Neural cell (in vitro differentiated cells): ENCODE measurements at regions not wholly inside any gene's neighbourhood (a gene's known extent, or its start where the extent isn't known, plus 50 kb on each side); places are given as distances from the start of the nearest gene placed in this dataset.

Experiments used
- H2AFZ ChIP-seq: fragments of 200-600, 300-800 bp; sonication (generic), shearing (Covaris generic); 2 replicates; pipeline ENCODE4 v1.6.0; 2014; ENCODE audit warnings: low read depth, mild to moderate bottlenecking, antibody characterized with exemption, low read length, moderate library complexity
- H3F3A ChIP-seq: fragments of 200-600 bp; shearing (Covaris generic); 2 replicates; pipeline ENCODE4 v1.6.1; 2016; ENCODE audit warnings: mild to moderate bottlenecking, moderate library complexity, mixed read lengths, antibody characterized with exemption, low read length; ENCODE audit not compliant: insufficient read depth, poor library complexity, severe bottlenecking
- H3K27ac ChIP-seq: fragments of 200-600, 300-800 bp; sonication (generic), shearing (Covaris generic); 2 replicates; pipeline ENCODE4 v1.5.1; 2014; ENCODE audit warnings: mild to moderate bottlenecking, low read length, moderate library complexity
- H3K27me3 ChIP-seq: fragments of 300-800, 200-600 bp; sonication (generic), shearing (Covaris generic); 2 replicates; pipeline ENCODE4 v1.6.0; 2014; ENCODE audit warnings: mild to moderate bottlenecking, low read depth, low read length, moderate library complexity; ENCODE audit not compliant: insufficient read depth
- H3K36me3 ChIP-seq: fragments of 300-800, 200-600 bp; sonication (generic), shearing (Covaris generic); 2 replicates; pipeline ENCODE4 v1.5.1; 2014; ENCODE audit warnings: mild to moderate bottlenecking, antibody characterized with exemption, low read length, moderate library complexity; ENCODE audit not compliant: insufficient read depth
- H3K4me2 ChIP-seq: fragments of 300-800, 200-600 bp; sonication (generic), shearing (Covaris generic); 2 replicates; pipeline ENCODE4 v1.6.0; 2014; ENCODE audit warnings: mild to moderate bottlenecking, low read length
- H3K4me3 ChIP-seq: fragments of 300-800, 200-600 bp; sonication (generic), shearing (Covaris generic); 2 replicates; pipeline ENCODE4 v1.5.1; 2014; ENCODE audit warnings: mild to moderate bottlenecking, low read length, moderate library complexity
- H3K79me2 ChIP-seq: fragments of 200-600 bp; shearing (Covaris generic); replicated peaks from 2 replicates; pipeline ENCODE4 v1.6.0; 2014; ENCODE audit warnings: mild to moderate bottlenecking, low read length, moderate library complexity; ENCODE audit not compliant: insufficient read depth
- H3K9ac ChIP-seq: fragments of 300-800, 200-600 bp; sonication (generic), shearing (Covaris generic); 2 replicates; pipeline ENCODE4 v1.6.1; 2016; ENCODE audit warnings: mild to moderate bottlenecking, low read length, mixed read lengths
- H3K9me2 ChIP-seq: fragments of 200-600 bp; shearing (Covaris generic); 2 replicates; pipeline ENCODE4 v1.6.1; 2016; ENCODE audit warnings: mild to moderate bottlenecking, low read length, mixed read lengths; ENCODE audit not compliant: insufficient read depth
- H3K9me3 ChIP-seq: fragments of 200-600, 300-800 bp; sonication (generic), shearing (Covaris generic); 2 replicates; pipeline ENCODE4 v1.6.1; 2016; ENCODE audit warnings: mild to moderate bottlenecking, mixed run types, low read length, moderate library complexity, mixed read lengths
- H4K20me1 ChIP-seq: fragments of 200-600 bp; shearing (Covaris generic); 2 replicates; pipeline ENCODE4 v1.6.1; 2016; ENCODE audit warnings: mild to moderate bottlenecking, mixed run types; ENCODE audit not compliant: insufficient read depth
- EP300 ChIP-seq: fragments of 450-650 bp; conservative IDR thresholded peaks from 2 replicates; pipeline ENCODE4 v1.6.1; 2014; ENCODE audit warnings: antibody characterized with exemption, mild to moderate bottlenecking, moderate library complexity; ENCODE audit not compliant: poor library complexity, severe bottlenecking
- EZH2 ChIP-seq: fragments of 200-600, 300-800 bp; shearing (Covaris generic), sonication (generic); IDR thresholded peaks from 2 replicates; pipeline ENCODE4 v1.6.1; 2014; ENCODE audit warnings: antibody characterized with exemption, low read length, borderline replicate concordance, mild to moderate bottlenecking; ENCODE audit not compliant: insufficient read depth, poor library complexity, severe bottlenecking
- MXI1 ChIP-seq: fragments of 450-650 bp; conservative IDR thresholded peaks from 2 replicates; pipeline ENCODE4 v1.6.1; 2014; ENCODE audit warnings: antibody characterized with exemption, mild to moderate bottlenecking; ENCODE audit not compliant: poor library complexity, severe bottlenecking
- POLR2AphosphoS5 ChIP-seq: IDR thresholded peaks from 2 replicates; pipeline ENCODE4 v1.6.1; 2012
- RAD21 ChIP-seq: fragments of 450-650 bp; conservative IDR thresholded peaks from 2 replicates; pipeline ENCODE4 v1.6.1; 2014; ENCODE audit warnings: antibody characterized with exemption, mild to moderate bottlenecking, moderate library complexity
- REST ChIP-seq: IDR thresholded peaks from 2 replicates; pipeline ENCODE4 v1.6.1; 2012; ENCODE audit warnings: borderline replicate concordance
- SMC3 ChIP-seq: fragments of 450-650 bp; conservative IDR thresholded peaks from 2 replicates; pipeline ENCODE4 v1.6.1; 2014; ENCODE audit warnings: antibody characterized with exemption, mild to moderate bottlenecking, moderate library complexity; ENCODE audit not compliant: poor library complexity
- TAF1 ChIP-seq: IDR thresholded peaks from 2 replicates; pipeline ENCODE4 v1.6.1; 2012; ENCODE audit warnings: low read depth
- TF ChIP-seq, protein P1 (sequence below): fragments of 450-650 bp; IDR thresholded peaks from 2 replicates; pipeline ENCODE4 v1.5.1; 2014; ENCODE audit warnings: antibody characterized with exemption, mild to moderate bottlenecking, moderate library complexity; ENCODE audit not compliant: poor library complexity, severe bottlenecking

DNA sequence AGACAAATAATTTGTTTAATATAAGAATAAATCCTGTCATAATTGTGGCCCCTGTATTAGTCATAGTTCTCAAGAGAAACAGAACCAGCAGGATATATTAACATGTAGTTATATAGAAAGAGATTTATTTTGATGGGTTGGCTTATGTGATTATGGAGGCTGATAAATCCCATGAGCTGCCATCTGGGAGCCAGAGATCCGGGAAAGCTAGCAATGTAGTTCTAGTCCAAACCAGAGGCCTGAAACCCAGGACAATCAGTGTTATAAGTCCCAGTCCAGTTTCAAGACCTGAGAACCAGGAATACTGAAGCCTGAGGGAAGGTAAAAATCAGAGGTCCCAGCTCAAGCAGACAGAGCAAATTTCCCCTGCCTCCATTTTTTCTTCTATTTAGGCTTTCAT, 435.8 kb downstream of the RPL10L start:
- Histone ChIP-seq H3K9me2 (no peaks in the 10 kb centered on the region), H3K9me3 (no peaks in the 10 kb centered on the region), H3K9ac (no peak overlapping the region), H3K27ac (no peak overlapping the region), H3K4me3 (no peak overlapping the region), H3K27me3 (no peaks in the 10 kb centered on the region), H3K36me3 (no peaks in the 10 kb centered on the region), H3K79me2 (no peaks in the 10 kb centered on the region), H2AFZ (no peak overlapping the region), H3K4me2 (no peak overlapping the region), H4K20me1 (no peaks in the 10 kb centered on the region), H3F3A (no peaks in the 10 kb centered on the region)
- TF ChIP-seq RAD21 (no peak), EZH2 (no peak), MXI1 (no peak), TAF1 (no peak), EP300 (no peak), SMC3 (no peak), REST (no peak), POLR2AphosphoS5 (no peak)
- TF ChIP-seq, protein P1, sequence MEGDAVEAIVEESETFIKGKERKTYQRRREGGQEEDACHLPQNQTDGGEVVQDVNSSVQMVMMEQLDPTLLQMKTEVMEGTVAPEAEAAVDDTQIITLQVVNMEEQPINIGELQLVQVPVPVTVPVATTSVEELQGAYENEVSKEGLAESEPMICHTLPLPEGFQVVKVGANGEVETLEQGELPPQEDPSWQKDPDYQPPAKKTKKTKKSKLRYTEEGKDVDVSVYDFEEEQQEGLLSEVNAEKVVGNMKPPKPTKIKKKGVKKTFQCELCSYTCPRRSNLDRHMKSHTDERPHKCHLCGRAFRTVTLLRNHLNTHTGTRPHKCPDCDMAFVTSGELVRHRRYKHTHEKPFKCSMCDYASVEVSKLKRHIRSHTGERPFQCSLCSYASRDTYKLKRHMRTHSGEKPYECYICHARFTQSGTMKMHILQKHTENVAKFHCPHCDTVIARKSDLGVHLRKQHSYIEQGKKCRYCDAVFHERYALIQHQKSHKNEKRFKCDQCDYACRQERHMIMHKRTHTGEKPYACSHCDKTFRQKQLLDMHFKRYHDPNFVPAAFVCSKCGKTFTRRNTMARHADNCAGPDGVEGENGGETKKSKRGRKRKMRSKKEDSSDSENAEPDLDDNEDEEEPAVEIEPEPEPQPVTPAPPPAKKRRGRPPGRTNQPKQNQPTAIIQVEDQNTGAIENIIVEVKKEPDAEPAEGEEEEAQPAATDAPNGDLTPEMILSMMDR = no peak

DNA sequence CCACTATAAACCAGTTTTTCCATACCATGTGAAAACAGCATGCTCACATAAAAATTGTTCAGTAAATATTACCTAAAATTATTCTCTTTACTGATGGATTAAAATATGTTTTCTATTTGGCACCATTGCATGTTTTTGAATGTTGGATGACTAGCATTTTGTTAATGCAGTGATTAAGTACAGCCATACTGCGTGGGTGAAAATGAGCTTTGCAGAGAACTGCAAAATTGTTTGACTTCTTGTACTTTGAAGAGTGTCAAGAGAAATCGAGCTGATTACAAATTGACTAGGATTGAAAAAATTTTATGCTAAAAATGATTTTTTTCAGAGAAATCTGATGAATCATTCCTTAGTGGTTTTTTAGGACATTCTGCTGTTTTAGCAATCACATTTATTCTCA, 452.9 kb downstream of the RPL10L start:
- Histone ChIP-seq H3K9me3 (no peaks in the 10 kb centered on the region), H3K4me3 (no peak overlapping the region), H3K36me3 (no peaks in the 10 kb centered on the region), H3K9me2 (no peaks in the 10 kb centered on the region), H4K20me1 (no peaks in the 10 kb centered on the region), H3K79me2 (no peaks in the 10 kb centered on the region), H3K27me3 (no peaks in the 10 kb centered on the region), H3F3A (no peaks in the 10 kb centered on the region), H3K9ac (no peak overlapping the region), H3K27ac (no peak overlapping the region), H3K4me2 (no peak overlapping the region), H2AFZ (no peak overlapping the region)
- TF ChIP-seq SMC3 (no peak), REST (no peak), EZH2 (no peak), POLR2AphosphoS5 (no peak), EP300 (no peak), TAF1 (no peak), RAD21 (no peak), MXI1 (no peak)
- TF ChIP-seq, protein P1 = no peak
